Activated T-helper 17 cell treated with anti-CD3 and anti-CD28 coated beads, Interleukin-2, amount 50 U/mL, for 72 hours (primary cell): ENCODE measurements at regions not wholly inside any gene's neighbourhood (a gene's known extent, or its start where the extent isn't known, plus 50 kb on each side); places are given as distances from the start of the nearest gene placed in this dataset.
"Not testable (repeated sequence)": the region's sequence is repeated elsewhere in the genome, so short reads cannot be mapped to it uniquely, and the experiment has no call there.

Experiments
- ATAC-seq: fragments of 150-1000 bp; cut with Tn5 transposase; replicated peaks from 2 replicates; pipeline ENCODE4 v1.10.0; 2021; ENCODE audit warnings: mild to moderate bottlenecking, moderate library complexity
- H3K27ac Mint-ChIP-seq: one replicate; pipeline ENCODE4 v1.8.0; 2022; ENCODE audit warnings: mixed read lengths
- H3K27me3 Mint-ChIP-seq: one replicate; pipeline ENCODE4 v1.8.0; 2022; ENCODE audit warnings: mixed read lengths
- H3K36me3 Mint-ChIP-seq: one replicate; pipeline ENCODE4 v1.8.0; 2022; ENCODE audit warnings: low read depth, mild to moderate bottlenecking, mixed read lengths
- H3K4me1 Mint-ChIP-seq: one replicate; pipeline ENCODE4 v1.8.0; 2022; ENCODE audit warnings: mixed read lengths
- H3K4me3 Mint-ChIP-seq: one replicate; pipeline ENCODE4 v1.8.0; 2022; ENCODE audit warnings: mild to moderate bottlenecking, mixed read lengths
- H3K9me3 Mint-ChIP-seq: one replicate; pipeline ENCODE4 v1.8.0; 2022; ENCODE audit warnings: mixed read lengths

GRCh38 chr6:74044417-74045096, 348.6 kb downstream of the CD109 start:
- H3K4me1 Mint-ChIP-seq = no peaks in the 10 kb centered on the region
- H3K27ac Mint-ChIP-seq = no peak overlapping the region
- ATAC-seq = no peak

GRCh38 chr6:74041420-74041819, 345.4 kb downstream of the CD109 start:
- H3K9me3 Mint-ChIP-seq = no peaks in the 10 kb centered on the region
- no peak for ATAC-seq
- H3K4me1 Mint-ChIP-seq = no peaks in the 10 kb centered on the region
- H3K36me3 Mint-ChIP-seq = no peaks in the 10 kb centered on the region
- no peak overlapping the region for H3K4me3 Mint-ChIP-seq
- no peak overlapping the region for H3K27ac Mint-ChIP-seq
- no peaks in the 10 kb centered on the region for H3K27me3 Mint-ChIP-seq

More at GRCh38 chr6:74044417-74045096, 348.6 kb downstream of the CD109 start:
- no peak overlapping the region for H3K4me3 Mint-ChIP-seq
- H3K9me3 Mint-ChIP-seq = no peaks in the 10 kb centered on the region
- no peaks in the 10 kb centered on the region for H3K27me3 Mint-ChIP-seq
- no peaks in the 10 kb centered on the region for H3K36me3 Mint-ChIP-seq

- H3K9me3 Mint-ChIP-seq = peaks cover 5% of the 10 kb centered on the region
- ATAC-seq = no peak
- H3K27ac Mint-ChIP-seq = no peak overlapping the region
- H3K4me3 Mint-ChIP-seq = no peak overlapping the region
- H3K36me3 Mint-ChIP-seq = no peaks in the 10 kb centered on the region
- no peaks in the 10 kb centered on the region for H3K4me1 Mint-ChIP-seq
- H3K27me3 Mint-ChIP-seq = no peaks in the 10 kb centered on the region
Observed at GRCh38 chr6:74018825-74019224, 322.8 kb downstream of the CD109 start.

- Mint-ChIP-seq H3K4me3 (no peak overlapping the region), H3K4me1 (no peaks in the 10 kb centered on the region), H3K36me3 (no peaks in the 10 kb centered on the region), H3K9me3 (peaks cover 5% of the 10 kb centered on the region), H3K27ac (no peak overlapping the region), H3K27me3 (no peaks in the 10 kb centered on the region)
- ATAC-seq = no peak
Observed at GRCh38 chr6:74015427-74015826, 319.4 kb downstream of the CD109 start.

- H3K4me3 Mint-ChIP-seq = no peak overlapping the region
- no peak overlapping the region for H3K27ac Mint-ChIP-seq
- no peaks in the 10 kb centered on the region for H3K27me3 Mint-ChIP-seq
- H3K36me3 Mint-ChIP-seq = no peaks in the 10 kb centered on the region
- no peaks in the 10 kb centered on the region for H3K4me1 Mint-ChIP-seq
- no peaks in the 10 kb centered on the region for H3K9me3 Mint-ChIP-seq
- no peak for ATAC-seq
Observed at GRCh38 chr6:74000666-74001490, 304.9 kb downstream of the CD109 start.

- H3K4me3 Mint-ChIP-seq, H3K27me3 Mint-ChIP-seq, H3K9me3 Mint-ChIP-seq, H3K4me1 Mint-ChIP-seq, H3K27ac Mint-ChIP-seq, H3K36me3 Mint-ChIP-seq, ATAC-seq: not testable (repeated sequence)
Observed at GRCh38 chr6:73990609-73991238, 294.7 kb downstream of the CD109 start.

GRCh38 chr6:73989428-73989827, 293.4 kb downstream of the CD109 start:
- no peaks in the 10 kb centered on the region for H3K36me3 Mint-ChIP-seq
- H3K27me3 Mint-ChIP-seq = no peaks in the 10 kb centered on the region
- no peak overlapping the region for H3K4me3 Mint-ChIP-seq
- no peaks in the 10 kb centered on the region for H3K4me1 Mint-ChIP-seq
- no peaks in the 10 kb centered on the region for H3K9me3 Mint-ChIP-seq
- H3K27ac Mint-ChIP-seq = no peak overlapping the region
- no peak for ATAC-seq

GRCh38 chr6:73985891-73986290, 289.9 kb downstream of the CD109 start:
- Mint-ChIP-seq H3K27ac (no peak overlapping the region), H3K27me3 (peaks cover 4% of the 10 kb centered on the region), H3K4me1 (no peaks in the 10 kb centered on the region), H3K36me3 (no peaks in the 10 kb centered on the region), H3K4me3 (no peak overlapping the region), H3K9me3 (no peaks in the 10 kb centered on the region)
- no peak for ATAC-seq

- H3K27ac Mint-ChIP-seq = no peak overlapping the region
- H3K27me3 Mint-ChIP-seq = peaks cover 4% of the 10 kb centered on the region
- no peak for ATAC-seq
- H3K4me1 Mint-ChIP-seq = no peaks in the 10 kb centered on the region
- no peaks in the 10 kb centered on the region for H3K36me3 Mint-ChIP-seq
- H3K9me3 Mint-ChIP-seq = no peaks in the 10 kb centered on the region
- H3K4me3 Mint-ChIP-seq = no peak overlapping the region
Observed at GRCh38 chr6:73984571-73985210, 288.7 kb downstream of the CD109 start.

- Mint-ChIP-seq H3K9me3 (no peaks in the 10 kb centered on the region), H3K4me1 (no peaks in the 10 kb centered on the region), H3K27ac (no peak overlapping the region), H3K27me3 (peaks cover 4% of the 10 kb centered on the region), H3K4me3 (no peak overlapping the region), H3K36me3 (no peaks in the 10 kb centered on the region)
- no peak for ATAC-seq
Observed at GRCh38 chr6:73983367-73983766, 287.4 kb downstream of the CD109 start.

- Mint-ChIP-seq H3K27me3 (peaks cover 4% of the 10 kb centered on the region), H3K4me1 (no peaks in the 10 kb centered on the region), H3K4me3 (no peak overlapping the region), H3K36me3 (no peaks in the 10 kb centered on the region), H3K9me3 (no peaks in the 10 kb centered on the region), H3K27ac (no peak overlapping the region)
- ATAC-seq = no peak
Observed at GRCh38 chr6:73980096-73980495, 284.1 kb downstream of the CD109 start.

- Mint-ChIP-seq H3K36me3 (no peaks in the 10 kb centered on the region), H3K9me3 (no peaks in the 10 kb centered on the region), H3K4me3 (no peak overlapping the region), H3K4me1 (no peaks in the 10 kb centered on the region), H3K27me3 (peaks cover 4% of the 10 kb centered on the region), H3K27ac (no peak overlapping the region)
- no peak for ATAC-seq
Observed at GRCh38 chr6:73978330-73978729, 282.3 kb downstream of the CD109 start.

- H3K4me3 Mint-ChIP-seq = not testable (repeated sequence)
Observed at GRCh38 chr6:73972518-73972917, 276.5 kb downstream of the CD109 start.

More at GRCh38 chr6:73972518-73972917, 276.5 kb downstream of the CD109 start:
- not testable (repeated sequence) for ATAC-seq, H3K36me3 Mint-ChIP-seq, H3K27ac Mint-ChIP-seq, H3K27me3 Mint-ChIP-seq, H3K4me1 Mint-ChIP-seq, H3K9me3 Mint-ChIP-seq
